A549 (cell line): ENCODE measurements at regions not wholly inside any gene's neighbourhood (a gene's known extent, or its start where the extent isn't known, plus 50 kb on each side); places are given as distances from the start of the nearest gene placed in this dataset.

ENCODE experiments used
- ATAC-seq, 2 experiments: fragments of 200-7000 bp in 1 of 2; fragments of >200 bp in 1 of 2; cut with Nextera tagmentation in 1 of 2; cut with Tn5 transposase in 1 of 2; 3 replicates each; pipeline versions ENCODE4 v1.8.0 to v1.9.1; 2018 to 2020; ENCODE audit warnings: mild to moderate bottlenecking in 1 of 2, moderate library complexity in 1 of 2
- CTCF ChIA-PET: fragments of 300-600 bp; sonication (Branson Sonifier 250); formaldehyde crosslinking; extraction: SDS; loops from one replicate; lab custom pipeline; 2021; ENCODE audit warnings: antibody characterized with exemption, inconsistent platforms; lab: Yijun Ruan, JAX
- POLR2A ChIA-PET: fragments of 350-600 bp; formaldehyde crosslinking; extraction: SDS; loops from one replicate; lab custom pipeline; 2021; ENCODE audit warnings: antibody characterized with exemption, inconsistent platforms; lab: Yijun Ruan, JAX
- DNase-seq, 2 experiments: peaks; one replicate each; pipeline versions ENCODE4 v3.0.0 to v3.0.0-alpha.2; 2011 to 2016; ENCODE audit warnings: low read depth in 1 of 2, low spot score in 1 of 2
- FAIRE-seq: peaks from 2 replicates; lab custom pipeline; 2011; peaks lifted over from hg19 to GRCh38; lab: Jason Lieb, UNC
- H3K27ac ChIP-seq, 2 experiments: fragments of >200 bp; sonication (Bioruptor Twin); formaldehyde crosslinking; 3 replicates each; pipeline ENCODE4 v1.5.1; 2016 to 2017
- H3K4me1 ChIP-seq: fragments of >200 bp; sonication (Bioruptor Twin); formaldehyde crosslinking; 3 replicates; pipeline ENCODE4 v1.6.1; 2016
- H3K4me2 ChIP-seq: fragments of >200 bp; sonication (Bioruptor Twin); formaldehyde crosslinking; 3 replicates; pipeline ENCODE4 v1.6.1; 2016
- H3K4me3 ChIP-seq: fragments of >200 bp; sonication (Bioruptor Twin); formaldehyde crosslinking; 3 replicates; pipeline ENCODE4 v1.5.1; 2016
- H3K9me3 ChIP-seq: fragments of >200 bp; sonication (Bioruptor Twin); formaldehyde crosslinking; 3 replicates; pipeline ENCODE4 v1.6.1; 2016
- BCL3 ChIP-seq: fragments of >200 bp; sonication (Bioruptor Twin); formaldehyde crosslinking; IDR thresholded peaks from 3 replicates; pipeline ENCODE4 v1.6.1; 2016
- CTCF ChIP-seq: fragments of >200 bp; sonication (Bioruptor Twin); formaldehyde crosslinking; IDR thresholded peaks from 3 replicates; pipeline ENCODE4 v1.5.1; 2016
- E2F6 ChIP-seq: IDR thresholded peaks from 2 replicates; pipeline ENCODE4 v1.6.1; 2012; ENCODE audit warnings: low read depth, borderline replicate concordance
- ESRRA ChIP-seq: fragments of 150-350 bp; IDR thresholded peaks from 2 replicates; pipeline ENCODE4 v1.6.1; 2014; ENCODE audit warnings: mild to moderate bottlenecking, low read length, borderline replicate concordance
- HDAC2 ChIP-seq: fragments of 200-600 bp; sonication (generic); IDR thresholded peaks from 2 replicates; pipeline ENCODE4 v1.6.1; 2016
- HES2 ChIP-seq: fragments of >200 bp; sonication (Bioruptor Twin); formaldehyde crosslinking; IDR thresholded peaks from 2 replicates; pipeline ENCODE4 v1.6.1; 2016
- MAFK ChIP-seq: fragments of 450-650 bp; IDR thresholded peaks from 2 replicates; pipeline ENCODE4 v1.6.1; 2014; ENCODE audit not compliant: partially characterized antibody
- MAZ ChIP-seq: fragments of 150-350 bp; IDR thresholded peaks from 2 replicates; pipeline ENCODE4 v1.6.1; 2014; ENCODE audit warnings: antibody characterized with exemption, low read depth, low read length, borderline replicate concordance
- MYC ChIP-seq: IDR thresholded peaks from 2 replicates; pipeline ENCODE4 v1.6.1; 2012; ENCODE audit warnings: mild to moderate bottlenecking, inconsistent platforms, low read length, improper control_type of control experiment, borderline replicate concordance
- NFE2L2 ChIP-seq: fragments of 150-350 bp; conservative IDR thresholded peaks from 2 replicates; pipeline ENCODE4 v1.6.1; 2014; ENCODE audit warnings: low read length
- NPAS2 ChIP-seq: fragments of 250-450 bp; sonication (Bioruptor Pico); IDR thresholded peaks from 2 replicates; pipeline ENCODE4 v1.8.0; 2022; ENCODE audit warnings: mild to moderate bottlenecking, moderate library complexity, borderline replicate concordance
- POLR2AphosphoS2 ChIP-seq: conservative IDR thresholded peaks from 2 replicates; pipeline ENCODE4 v1.6.1; 2012; ENCODE audit warnings: low read length, improper control_type of control experiment, inconsistent platforms
- REST ChIP-seq: fragments of 200-600 bp; sonication (generic); IDR thresholded peaks from 2 replicates; pipeline ENCODE4 v1.6.1; 2016; ENCODE audit warnings: antibody characterized with exemption, mild to moderate bottlenecking, moderate library complexity
- SREBF2 ChIP-seq: fragments of 450-650 bp; IDR thresholded peaks from 2 replicates; pipeline ENCODE4 v1.6.1; 2014; ENCODE audit warnings: mild to moderate bottlenecking, moderate library complexity
- TP53 ChIP-seq: fragments of 250-450 bp; sonication (Bioruptor Pico); IDR thresholded peaks from 2 replicates; pipeline ENCODE4 v1.5.0; 2021; ENCODE audit warnings: mild to moderate bottlenecking, moderate library complexity
- ZC3H11A ChIP-seq: fragments of 450-650 bp; IDR thresholded peaks from 2 replicates; pipeline ENCODE4 v1.6.1; 2014; ENCODE audit warnings: antibody characterized with exemption, mild to moderate bottlenecking
- WGBS: methylation state at CpG from one replicate; pipeline ENCODE4 v1.1.6; 2017; ENCODE audit errors: missing lambda C conversion rate; 5-methylcytosine and 5-hydroxymethylcytosine counted together

GRCh38 chr18:78102135-78102534 is 852.5 kb downstream of the GALR1 start:
- Histone ChIP-seq H3K4me3 (no peak overlapping the region), H3K27ac (no peak overlapping the region), H3K4me1 (no peaks in the 10 kb centered on the region), H3K4me2 (no peak overlapping the region), H3K9me3 (no peaks in the 10 kb centered on the region)
- ChIA-PET CTCF (no interaction called here), POLR2A (no interaction called here)
- no peak for ATAC-seq
- FAIRE-seq = no peak
- TF ChIP-seq NFE2L2 (no peak), E2F6 (no peak), HDAC2 (no peak), MAFK (no peak), NPAS2 (CRISPR knock-in tag) (no peak), MAZ (no peak), BCL3 (no peak), ESRRA (no peak), CTCF (no peak), POLR2AphosphoS2 (no peak), ZC3H11A (no peak), HES2 (no peak), REST (no peak), MYC (no peak)
- 4% methylated on average over 4 of the region's 8 CpGs for WGBS
- no peak for DNase-seq

GRCh38 chr18:78105611-78106010 is 856.0 kb downstream of the GALR1 start:
- TF ChIP-seq HES2 = no peak
- TF ChIP-seq SREBF2 = no peak
- no peak for TF ChIP-seq TP53 (CRISPR knock-in tag)
- no peak for TF ChIP-seq CTCF
- ATAC-seq (no peak), DNase-seq (no peak), FAIRE-seq (no peak)
- no peaks in the 10 kb centered on the region for H3K9me3 ChIP-seq
- WGBS = 19% methylated on average over 5 of the region's 5 CpGs
- H3K4me3 ChIP-seq = no peak overlapping the region
- no peaks in the 10 kb centered on the region for H3K4me1 ChIP-seq
- H3K27ac ChIP-seq = no peak overlapping the region
- no peak overlapping the region for H3K4me2 ChIP-seq
- ChIA-PET POLR2A (no interaction called here), CTCF (no interaction called here)
